Naive thymus-derived CD8-positive, alpha-beta T cell (primary cell): ENCODE measurements at regions not wholly inside any gene's neighbourhood (a gene's known extent, or its start where the extent isn't known, plus 50 kb on each side); places are given as distances from the start of the nearest gene placed in this dataset.
A peak's percentile ranks its signal among the peaks of the same experiment; 100 is the strongest.

Experiments
- ATAC-seq, 2 donors: fragments of 150-1000 bp; cut with Tn5 transposase in 1 of 2; sonication (Bioruptor Pico), chemical (Tn5 transposase) in 1 of 2; 1 replicate in 1 of 2; 2 replicates in 1 of 2; pipeline ENCODE4 v1.10.0; 2021; ENCODE audit warnings: mild to moderate bottlenecking in 2 of 2, moderate library complexity in 2 of 2
- POLR2A ChIA-PET: fragments of 350-600 bp; sonication (Branson Sonifier 250); formaldehyde crosslinking; loops from one replicate; lab custom pipeline; 2021; ENCODE audit warnings: antibody characterized with exemption; lab: Charles Lee
- DNase-seq, 10 donors: peaks; one replicate each; pipeline versions ENCODE4 v3.0.0 to v3.0.0-alpha.2; 2020 to 2022
- H3K27ac Mint-ChIP-seq, 10 donors: one replicate each; pipeline ENCODE4 v1.8.0; 2020 to 2022; ENCODE audit warnings: mild to moderate bottlenecking in 10 of 10, mixed read lengths in 10 of 10, moderate library complexity in 4 of 10, inconsistent platforms in 1 of 10
- H3K27me3 Mint-ChIP-seq, 5 donors: one replicate each; pipeline ENCODE4 v1.8.0; 2021 to 2022; ENCODE audit warnings: mixed read lengths in 5 of 5
- H3K36me3 Mint-ChIP-seq, 3 donors: one replicate each; pipeline ENCODE4 v1.8.0; 2020 to 2022; ENCODE audit warnings: mixed read lengths in 3 of 3, mild to moderate bottlenecking in 2 of 3, inconsistent platforms in 1 of 3
- H3K4me1 Mint-ChIP-seq, 4 donors: one replicate each; pipeline ENCODE4 v1.8.0; 2021 to 2022; ENCODE audit warnings: mixed read lengths in 4 of 4
- H3K4me3 Mint-ChIP-seq, 10 donors: one replicate each; pipeline ENCODE4 v1.8.0; 2020 to 2022; ENCODE audit warnings: mild to moderate bottlenecking in 10 of 10, mixed read lengths in 10 of 10, moderate library complexity in 6 of 10, inconsistent platforms in 1 of 10
- H3K9me3 Mint-ChIP-seq, 9 donors: one replicate each; pipeline ENCODE4 v1.8.0; 2020 to 2022; ENCODE audit warnings: mixed read lengths in 9 of 9, mild to moderate bottlenecking in 3 of 9, inconsistent platforms in 1 of 9, moderate library complexity in 1 of 9

DNA sequence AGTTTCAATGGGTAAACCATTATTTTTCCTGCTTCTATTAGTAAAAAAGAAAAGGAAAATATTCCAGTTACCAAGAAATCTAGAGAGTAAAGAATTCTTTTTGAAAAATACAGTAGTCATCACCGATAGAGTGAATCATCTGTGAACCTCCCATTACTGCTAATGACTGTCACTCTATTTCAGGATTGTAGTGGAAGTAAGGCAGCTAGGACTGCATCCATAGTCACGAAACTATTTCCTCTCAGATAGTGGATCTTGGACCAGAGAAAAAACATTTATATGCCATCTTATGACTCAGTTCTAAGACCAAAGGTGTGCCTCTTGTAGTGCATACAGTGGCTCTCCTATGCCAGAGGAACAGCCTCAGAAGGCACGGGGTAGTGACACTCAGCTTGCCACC lies 173.9 kb upstream of the PLEKHA5 start:
- no peaks in the 10 kb centered on the region for H3K4me1 Mint-ChIP-seq
- ATAC-seq: no peak

GRCh38 chr12:18965203-18965602 lies 164.3 kb upstream of the PLEKHA5 start:
- DNase-seq: no peak
- Mint-ChIP-seq H3K27me3 (peaks cover 0 to 26% (median 13%) of the 10 kb centered on the region in 5 donors), H3K4me3 (no peak overlapping the region), H3K36me3 (no peaks in the 10 kb centered on the region), H3K9me3 (no peaks in the 10 kb centered on the region), H3K27ac (no peak overlapping the region), H3K4me1 (no peaks in the 10 kb centered on the region)
- ATAC-seq: no peak
- POLR2A ChIA-PET: no interaction called here

More for the DNA sequence above, 173.9 kb upstream of the PLEKHA5 start:
- no peaks in the 10 kb centered on the region for H3K27me3 Mint-ChIP-seq
- peaks cover 0 to 3% (median 0%) of the 10 kb centered on the region in 9 donors for H3K9me3 Mint-ChIP-seq
- H3K36me3 Mint-ChIP-seq: no peaks in the 10 kb centered on the region
- no peak overlapping the region for H3K4me3 Mint-ChIP-seq
- DNase-seq: no peak
- POLR2A ChIA-PET: no interaction called here
- H3K27ac Mint-ChIP-seq: no peak overlapping the region

DNA sequence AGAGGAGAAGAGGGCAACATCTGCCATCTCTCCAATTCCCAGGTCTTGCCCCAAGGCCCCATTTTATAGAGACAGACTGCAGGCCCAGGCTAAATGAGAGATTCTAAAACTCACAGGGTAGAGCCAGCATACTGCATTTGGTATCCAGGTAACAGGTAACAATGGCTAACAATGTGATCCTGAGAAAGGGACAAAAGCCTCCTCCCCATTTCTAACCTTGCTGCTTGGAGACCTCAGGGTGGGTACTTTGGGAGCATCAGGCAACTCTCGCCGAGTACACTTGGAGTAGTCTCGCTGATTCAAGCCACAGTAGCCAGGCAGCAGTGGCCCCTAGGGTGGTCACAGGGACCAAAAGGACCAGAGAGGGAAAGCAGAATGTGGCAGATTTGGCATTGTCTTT lies 162.6 kb upstream of the PLEKHA5 start:
- H3K27me3 Mint-ChIP-seq: peaks cover 0 to 26% (median 13%) of the 10 kb centered on the region in 5 donors
- no peak overlapping the region for H3K27ac Mint-ChIP-seq
- no peaks in the 10 kb centered on the region for H3K4me1 Mint-ChIP-seq
- POLR2A ChIA-PET: no interaction called here
- DNase-seq (no peak), ATAC-seq (no peak)
- no peaks in the 10 kb centered on the region for H3K36me3 Mint-ChIP-seq
- H3K9me3 Mint-ChIP-seq: no peaks in the 10 kb centered on the region
- no peak overlapping the region for H3K4me3 Mint-ChIP-seq

- H3K4me1 Mint-ChIP-seq: no peaks in the 10 kb centered on the region
- no peak overlapping the region for H3K4me3 Mint-ChIP-seq
- no peak for ATAC-seq
Measured at GRCh38 chr12:18967814-18968213, 161.7 kb upstream of the PLEKHA5 start.

GRCh38 chr12:18969512-18969911 lies 160.0 kb upstream of the PLEKHA5 start:
- Mint-ChIP-seq H3K4me3 (no peak overlapping the region), H3K4me1 (no peaks in the 10 kb centered on the region), H3K27ac (no peak overlapping the region), H3K27me3 (peaks cover 0 to 22% (median 7%) of the 10 kb centered on the region in 5 donors), H3K36me3 (no peaks in the 10 kb centered on the region), H3K9me3 (no peaks in the 10 kb centered on the region)
- DNase-seq: no peak
- POLR2A ChIA-PET: no interaction called here
- ATAC-seq: no peak

More at GRCh38 chr12:18967814-18968213, 161.7 kb upstream of the PLEKHA5 start:
- POLR2A ChIA-PET: no interaction called here
- H3K27ac Mint-ChIP-seq: no peak overlapping the region
- H3K9me3 Mint-ChIP-seq: no peaks in the 10 kb centered on the region
- no peak for DNase-seq
- H3K36me3 Mint-ChIP-seq: no peaks in the 10 kb centered on the region
- H3K27me3 Mint-ChIP-seq: peaks cover 0 to 26% (median 13%) of the 10 kb centered on the region in 5 donors

DNA sequence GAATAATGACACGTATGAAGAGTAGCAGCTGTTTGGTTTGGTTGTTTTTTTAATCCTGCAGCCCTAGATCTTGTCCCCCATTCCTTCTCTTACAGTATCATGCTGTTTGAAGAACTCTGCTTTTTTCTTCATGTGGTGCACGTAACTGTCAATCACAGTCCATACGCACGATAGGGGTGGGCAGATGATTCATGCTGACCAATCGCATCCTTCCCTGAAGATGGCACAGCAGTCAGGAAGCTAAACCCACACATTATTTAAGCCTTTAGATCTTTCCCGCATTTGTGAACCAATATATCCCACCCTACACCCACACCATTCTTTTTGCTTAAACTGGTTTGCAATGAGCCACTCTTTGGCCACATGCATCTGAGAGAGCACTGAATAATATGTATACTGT lies 158.9 kb upstream of the PLEKHA5 start:
- peaks cover 0 to 11% (median 4%) of the 10 kb centered on the region in 5 donors for H3K27me3 Mint-ChIP-seq
- no peaks in the 10 kb centered on the region for H3K9me3 Mint-ChIP-seq
- H3K27ac Mint-ChIP-seq: no peak overlapping the region
- POLR2A ChIA-PET: no interaction called here
- ATAC-seq (no peak), DNase-seq (no peak)
- H3K4me3 Mint-ChIP-seq: no peak overlapping the region
- no peaks in the 10 kb centered on the region for H3K4me1 Mint-ChIP-seq
- H3K36me3 Mint-ChIP-seq: no peaks in the 10 kb centered on the region

DNA sequence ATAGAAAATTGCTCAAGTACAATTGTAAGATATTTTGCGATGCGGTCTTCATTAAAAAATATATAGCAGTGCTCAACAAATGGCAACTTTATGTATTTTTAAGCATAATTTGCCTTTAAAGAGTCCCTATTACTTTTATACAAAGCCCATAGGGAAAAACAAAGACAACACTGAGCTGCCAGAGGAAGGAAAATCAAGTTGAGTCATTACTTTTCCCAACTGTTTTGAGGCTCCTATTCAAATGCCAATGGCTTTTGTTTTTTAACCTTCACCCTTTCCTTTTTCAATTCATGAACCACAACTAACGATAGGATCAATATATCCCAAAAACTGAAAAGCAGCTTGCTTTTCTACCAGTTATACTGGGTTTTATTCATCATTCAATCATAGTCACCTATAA lies 157.6 kb upstream of the PLEKHA5 start:
- peaks cover 0 to 8% (median 3%) of the 10 kb centered on the region in 9 donors for H3K9me3 Mint-ChIP-seq
- DNase-seq (no peak), ATAC-seq (no peak)
- peaks cover 0 to 3% (median 0%) of the 10 kb centered on the region in 3 donors for H3K36me3 Mint-ChIP-seq
- H3K27ac Mint-ChIP-seq: no peak overlapping the region
- peaks cover 0 to 2% (median 2%) of the 10 kb centered on the region in 5 donors for H3K27me3 Mint-ChIP-seq
- H3K4me1 Mint-ChIP-seq: no peaks in the 10 kb centered on the region
- no peak overlapping the region for H3K4me3 Mint-ChIP-seq
- POLR2A ChIA-PET: no interaction called here

- Mint-ChIP-seq H3K4me3 (no peak overlapping the region), H3K27ac (no peak overlapping the region), H3K27me3 (no peaks in the 10 kb centered on the region), H3K36me3 (peaks cover 0 to 6% (median 0%) of the 10 kb centered on the region in 3 donors), H3K4me1 (no peaks in the 10 kb centered on the region), H3K9me3 (peaks cover 6 to 24% (median 13%) of the 10 kb centered on the region in 9 donors)
- ATAC-seq: no peak
- POLR2A ChIA-PET: no interaction called here
- DNase-seq: no peak
Measured at GRCh38 chr12:18975933-18976332, 153.6 kb upstream of the PLEKHA5 start.

DNA sequence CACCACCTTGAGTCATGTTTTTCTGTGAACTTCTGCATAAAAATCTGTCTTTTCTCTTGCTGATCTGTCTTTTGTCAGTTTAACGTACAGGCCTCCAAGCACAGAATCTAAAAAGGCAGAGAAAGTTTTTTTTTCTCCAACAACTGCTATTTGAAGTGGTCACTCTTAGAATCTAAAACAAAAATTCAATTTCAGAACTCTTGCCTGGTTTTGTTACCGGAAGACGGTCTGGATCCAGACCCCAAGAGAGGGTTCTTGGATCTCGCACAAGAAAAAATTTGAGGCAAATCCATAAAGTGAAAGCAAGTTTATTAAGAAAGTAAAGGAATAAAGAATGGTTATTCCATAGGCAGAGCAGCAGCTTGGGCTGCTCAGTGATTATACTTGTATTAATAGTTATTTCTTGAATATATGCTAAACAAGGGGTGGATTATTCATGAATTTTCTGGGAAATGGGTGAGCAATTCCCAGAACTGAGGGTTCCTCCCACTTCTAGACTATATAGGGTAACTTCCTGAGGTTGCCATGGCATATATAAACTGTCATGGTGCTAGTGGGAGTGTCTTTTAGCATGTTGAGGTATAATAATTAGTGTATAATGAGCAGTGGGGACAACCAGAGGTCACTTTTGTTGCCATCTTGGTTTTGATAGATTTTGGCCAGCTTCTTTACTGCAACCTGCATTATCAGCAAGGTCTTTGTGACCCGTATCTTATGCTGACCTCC lies 150.0 kb upstream of the PLEKHA5 start:
- DNase-seq (no peak), ATAC-seq (no peak)
- Mint-ChIP-seq H3K4me1 (no peaks in the 10 kb centered on the region), H3K27me3 (peaks cover 0 to 2% (median 0%) of the 10 kb centered on the region in 5 donors), H3K4me3 (no peak overlapping the region), H3K27ac (no peak overlapping the region), H3K9me3 (peaks cover 6 to 24% (median 13%) of the 10 kb centered on the region in 9 donors), H3K36me3 (peaks cover 0 to 6% (median 0%) of the 10 kb centered on the region in 3 donors)
- POLR2A ChIA-PET: no interaction called here

- H3K9me3 Mint-ChIP-seq: peaks cover 6 to 19% (median 10%) of the 10 kb centered on the region in 9 donors
- H3K4me1 Mint-ChIP-seq: no peaks in the 10 kb centered on the region
- peaks cover 0 to 2% (median 0%) of the 10 kb centered on the region in 5 donors for H3K27me3 Mint-ChIP-seq
- H3K27ac Mint-ChIP-seq: no peak overlapping the region
- H3K4me3 Mint-ChIP-seq: no peak overlapping the region
- no peak for DNase-seq
- H3K36me3 Mint-ChIP-seq: peaks cover 0 to 4% (median 0%) of the 10 kb centered on the region in 3 donors
- no peak for ATAC-seq
- POLR2A ChIA-PET: no interaction called here
Measured at GRCh38 chr12:18981732-18982131, 147.8 kb upstream of the PLEKHA5 start.

GRCh38 chr12:18982226-18982949 lies 147.1 kb upstream of the PLEKHA5 start:
- H3K4me1 Mint-ChIP-seq: no peaks in the 10 kb centered on the region

DNA sequence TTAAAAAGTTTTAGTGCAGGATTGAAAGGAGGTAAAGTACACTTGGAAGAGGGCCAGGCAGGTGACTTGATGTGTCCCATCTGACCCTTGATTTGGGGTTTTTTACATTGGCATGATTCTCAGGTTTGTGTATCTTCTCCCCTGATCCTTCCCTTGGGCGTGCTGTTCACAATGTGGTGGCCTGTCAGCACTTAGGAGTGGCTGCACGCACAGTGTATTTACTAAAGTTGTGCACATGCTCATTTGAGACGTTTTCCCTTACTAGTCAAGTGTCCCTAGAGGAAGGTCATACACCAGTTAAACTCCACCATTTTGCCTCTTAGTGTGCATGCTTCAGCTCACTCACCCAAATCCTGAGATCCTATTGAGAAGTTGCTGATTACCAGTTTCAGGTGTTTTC lies 145.7 kb upstream of the PLEKHA5 start:
- H3K36me3 Mint-ChIP-seq: no peaks in the 10 kb centered on the region
- H3K4me1 Mint-ChIP-seq: no peaks in the 10 kb centered on the region

More at GRCh38 chr12:18982226-18982949, 147.1 kb upstream of the PLEKHA5 start:
- Mint-ChIP-seq H3K4me3 (no peak overlapping the region), H3K27ac (peak overlapping the region in 1 of 10 donors; percentile 57), H3K27me3 (peaks cover 0 to 2% (median 0%) of the 10 kb centered on the region in 5 donors), H3K36me3 (no peaks in the 10 kb centered on the region), H3K9me3 (peaks cover under 1 to 13% (median 6%) of the 10 kb centered on the region in 9 donors)
- no peak for DNase-seq
- ATAC-seq: no peak
- POLR2A ChIA-PET: no interaction called here

DNA sequence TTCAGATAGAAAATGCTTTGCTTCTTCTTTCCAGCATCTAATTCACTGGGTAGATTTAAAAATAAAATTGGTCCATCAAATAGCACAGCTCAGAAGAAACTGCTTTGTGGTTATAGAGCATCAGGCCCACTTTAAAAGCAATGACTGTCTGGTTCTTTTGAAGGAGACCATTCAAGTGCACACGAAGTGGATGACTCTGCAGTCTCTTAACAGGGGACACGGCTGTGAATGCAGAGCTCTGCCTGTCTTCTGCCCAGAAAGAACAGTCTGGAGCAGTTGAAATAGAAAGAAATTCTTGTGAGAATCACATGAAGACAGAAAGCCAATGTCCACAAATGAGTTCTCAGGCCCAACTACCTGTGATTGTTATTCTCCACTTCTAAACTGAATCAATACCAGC lies 138.7 kb upstream of the PLEKHA5 start:
- no peak overlapping the region for H3K4me3 Mint-ChIP-seq
- no peaks in the 10 kb centered on the region for H3K36me3 Mint-ChIP-seq
- H3K27me3 Mint-ChIP-seq: peaks cover 0 to 9% (median 0%) of the 10 kb centered on the region in 5 donors
- DNase-seq: no peak
- no peak for ATAC-seq
- no peaks in the 10 kb centered on the region for H3K4me1 Mint-ChIP-seq
- POLR2A ChIA-PET: no interaction called here
- peaks cover 0 to 17% (median 0%) of the 10 kb centered on the region in 9 donors for H3K9me3 Mint-ChIP-seq
- H3K27ac Mint-ChIP-seq: no peak overlapping the region

More for the DNA sequence above, 145.7 kb upstream of the PLEKHA5 start:
- POLR2A ChIA-PET: no interaction called here
- ATAC-seq (no peak), DNase-seq (no peak)
- Mint-ChIP-seq H3K4me3 (no peak overlapping the region), H3K9me3 (peaks cover 0 to 6% (median 0%) of the 10 kb centered on the region in 9 donors), H3K27me3 (peaks cover 0 to 2% (median 0%) of the 10 kb centered on the region in 5 donors), H3K27ac (no peak overlapping the region)
